GM21825 (cell line): ENCODE measurements at regions not wholly inside any gene's neighbourhood (a gene's known extent, or its start where the extent isn't known, plus 50 kb on each side); places are given as distances from the start of the nearest gene placed in this dataset.
"Not testable (repeated sequence)": the region's sequence is repeated elsewhere in the genome, so short reads cannot be mapped to it uniquely, and the experiment has no call there.

Experiments used
- ATAC-seq: cut with Tn5 transposase; IDR thresholded peaks from one replicate; pipeline ENCODE4 v1.9.1; 2021; ENCODE audit warnings: mild to moderate bottlenecking, moderate library complexity; ENCODE audit not compliant: unreplicated experiment

GRCh38 chr9:102405218-102405867 is 589.8 kb upstream of the CYLC2 start:
- no peak for ATAC-seq

DNA sequence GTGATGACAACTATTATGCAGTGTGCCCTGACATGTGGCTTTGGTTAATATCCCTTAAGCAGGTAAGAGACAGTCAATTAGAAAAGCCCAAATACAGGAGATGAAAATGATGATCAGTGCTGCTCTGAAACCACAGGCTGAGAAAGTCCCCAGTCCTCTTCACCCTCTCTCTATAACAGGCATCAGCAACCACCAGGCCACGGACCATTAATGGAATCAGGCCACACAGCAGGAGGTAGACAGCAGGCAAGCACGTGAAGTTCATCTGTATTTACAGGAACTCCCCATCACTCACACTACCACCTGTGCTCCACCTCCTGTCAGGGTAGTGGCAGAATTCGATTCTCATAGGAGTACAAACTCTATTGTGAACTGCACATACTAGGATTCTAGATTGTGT is 591.6 kb upstream of the CYLC2 start:
- no peak for ATAC-seq

DNA sequence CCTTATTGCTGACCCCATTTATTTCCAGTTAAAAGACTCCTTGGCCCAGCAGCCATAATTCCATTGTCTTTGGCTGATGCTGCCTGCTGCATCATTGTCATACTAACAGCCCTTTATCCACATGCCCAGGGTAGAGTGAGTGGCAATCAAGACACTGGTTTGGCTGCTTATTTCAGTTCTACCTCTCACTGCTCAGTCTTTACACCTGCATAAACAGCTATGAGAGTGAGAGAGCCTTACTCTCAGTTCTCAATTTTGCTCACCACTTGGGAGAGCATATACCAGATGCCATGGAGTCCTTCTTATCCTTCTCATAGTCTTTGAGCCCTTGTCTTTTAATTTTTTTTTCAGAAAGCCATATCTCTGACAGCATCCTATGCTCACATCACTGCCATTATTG is 596.9 kb upstream of the CYLC2 start:
- ATAC-seq = no peak

GRCh38 chr9:102385620-102386019 is 609.5 kb upstream of the CYLC2 start:
- not testable (repeated sequence) for ATAC-seq

DNA sequence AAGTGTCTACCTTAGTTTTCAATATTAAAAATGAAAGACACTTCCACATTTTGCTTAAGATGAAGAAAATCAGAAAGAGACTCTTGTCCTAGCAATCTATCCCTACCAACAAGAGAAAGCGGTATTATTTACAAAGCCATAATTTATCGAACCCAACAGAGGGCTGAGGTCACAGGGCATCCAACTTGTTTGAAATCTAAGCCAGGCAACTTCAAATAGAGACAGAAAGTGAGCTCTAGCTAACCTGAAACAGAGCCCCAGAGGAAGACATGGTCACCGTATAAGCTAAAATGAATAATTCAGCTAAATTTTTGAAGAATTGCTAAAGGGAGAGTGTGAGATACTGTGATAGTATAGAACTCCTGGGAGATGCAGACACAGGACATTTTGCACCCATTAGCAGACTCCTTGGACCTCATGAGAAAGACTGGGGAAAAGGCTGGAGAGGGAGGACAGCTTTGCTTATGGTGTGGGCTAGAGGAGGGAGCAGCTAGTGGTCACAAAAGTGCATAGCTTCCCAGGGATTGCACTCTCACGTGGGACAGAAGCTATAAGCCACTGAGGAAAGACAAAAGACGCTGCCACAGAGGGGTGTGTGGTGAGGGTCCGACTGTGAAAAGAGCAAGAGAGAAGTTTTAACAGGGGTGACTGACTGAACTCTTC is 624.2 kb upstream of the GRIN3A start:
- ATAC-seq = no peak

- ATAC-seq = no peak
Measured at GRCh38 chr9:102360846-102361245, 622.4 kb upstream of the GRIN3A start.

DNA sequence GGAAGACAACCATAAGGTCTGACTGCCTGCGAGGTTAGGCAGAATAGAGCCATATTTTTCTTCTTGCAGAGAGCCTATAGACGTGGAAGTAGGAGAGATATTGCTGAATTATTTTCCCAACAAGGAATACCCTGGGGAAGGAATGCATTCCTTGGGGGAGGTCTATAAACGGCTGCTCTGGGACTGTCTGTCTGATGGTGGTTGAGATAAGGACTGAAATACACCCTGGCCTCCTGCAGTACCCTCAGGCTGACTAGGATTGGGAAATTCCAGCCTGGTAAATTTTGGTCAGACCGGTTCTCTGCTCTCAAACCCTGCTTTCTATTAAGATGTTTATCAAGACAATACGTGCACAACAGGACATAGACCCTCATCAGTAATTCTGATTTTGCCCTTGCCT is 617.5 kb upstream of the GRIN3A start:
- no peak for ATAC-seq

GRCh38 chr9:102354041-102354440 is 615.6 kb upstream of the GRIN3A start:
- no peak for ATAC-seq

- ATAC-seq = not testable (repeated sequence)
Measured at GRCh38 chr9:102337471-102337870, 599.0 kb upstream of the GRIN3A start.

GRCh38 chr9:102309379-102309778 is 570.9 kb upstream of the GRIN3A start:
- no peak for ATAC-seq

DNA sequence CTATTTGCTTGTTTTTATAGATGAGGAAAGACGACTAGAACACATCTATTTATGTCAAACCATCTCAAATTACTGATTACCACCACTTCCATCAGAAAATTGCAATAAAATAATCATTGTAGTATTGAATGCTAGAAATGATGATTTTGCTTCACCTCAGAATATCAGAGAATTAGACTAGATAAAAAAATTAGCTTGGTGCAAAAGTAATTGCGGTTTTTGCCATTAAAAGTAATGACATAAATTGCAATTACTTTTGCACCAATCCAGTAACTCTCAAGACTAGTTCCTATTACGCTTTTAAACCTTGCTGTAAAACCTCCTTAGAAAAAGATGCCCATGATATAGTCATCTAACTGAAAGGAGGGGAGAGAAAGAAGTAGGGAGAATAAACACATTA is 556.7 kb upstream of the GRIN3A start:
- ATAC-seq = no peak

DNA sequence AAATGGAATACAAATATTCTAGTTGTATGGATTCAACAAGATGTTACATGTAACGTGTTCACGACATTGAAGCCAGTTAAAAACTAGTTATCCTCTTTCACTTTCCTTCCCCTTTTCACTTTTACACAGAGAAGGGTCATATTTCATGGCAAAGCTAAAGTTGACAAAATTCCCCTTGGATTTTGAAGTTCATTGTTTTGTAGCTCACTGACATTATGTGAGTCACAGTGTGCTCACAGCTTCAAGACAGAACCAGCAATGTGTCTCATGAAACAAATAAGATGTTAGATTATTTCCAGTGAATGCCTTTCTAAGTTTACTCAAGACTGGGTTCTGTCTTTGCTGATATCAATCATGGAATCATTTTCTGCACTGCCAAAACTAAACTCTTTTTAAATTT is 535.5 kb upstream of the GRIN3A start:
- ATAC-seq = no peak

DNA sequence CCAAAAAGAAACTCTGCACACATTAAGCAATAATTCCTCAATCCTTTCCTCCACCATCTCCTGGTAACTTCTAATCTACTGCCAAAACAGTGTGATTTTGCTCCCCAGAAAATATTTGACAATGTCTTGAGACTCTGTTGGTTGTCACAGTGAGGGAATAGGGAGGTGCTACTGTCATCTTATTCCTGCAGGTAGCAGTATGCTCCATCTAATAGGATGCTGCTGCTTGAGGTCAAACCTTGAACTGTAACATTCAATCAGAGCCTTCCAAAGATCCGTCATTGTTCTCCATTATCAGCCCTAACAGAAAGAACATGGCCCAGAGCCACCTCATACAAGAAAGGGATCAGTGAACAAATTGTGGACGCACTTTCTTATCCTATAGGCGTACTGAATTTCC is 514.7 kb upstream of the GRIN3A start:
- no peak for ATAC-seq

DNA sequence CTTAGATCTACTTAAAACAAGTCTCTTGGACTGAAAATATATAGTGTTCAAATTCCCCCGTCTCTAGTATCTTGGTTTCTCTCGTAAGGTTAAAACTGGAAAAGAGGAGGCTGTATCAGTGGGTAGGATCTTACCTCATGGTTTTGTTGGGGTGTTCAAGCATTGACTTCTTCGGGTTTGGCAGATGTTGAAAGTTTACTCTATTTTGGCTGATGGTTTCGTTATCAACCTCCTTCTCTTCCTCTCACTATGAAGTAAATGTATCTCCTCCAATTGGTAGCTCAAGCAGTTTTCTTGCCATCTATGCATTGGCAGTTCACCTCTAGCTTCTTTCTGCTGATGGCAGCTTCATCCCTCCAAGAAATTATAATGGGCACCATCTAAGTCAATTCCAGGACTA is 506.5 kb upstream of the GRIN3A start:
- ATAC-seq = no peak

DNA sequence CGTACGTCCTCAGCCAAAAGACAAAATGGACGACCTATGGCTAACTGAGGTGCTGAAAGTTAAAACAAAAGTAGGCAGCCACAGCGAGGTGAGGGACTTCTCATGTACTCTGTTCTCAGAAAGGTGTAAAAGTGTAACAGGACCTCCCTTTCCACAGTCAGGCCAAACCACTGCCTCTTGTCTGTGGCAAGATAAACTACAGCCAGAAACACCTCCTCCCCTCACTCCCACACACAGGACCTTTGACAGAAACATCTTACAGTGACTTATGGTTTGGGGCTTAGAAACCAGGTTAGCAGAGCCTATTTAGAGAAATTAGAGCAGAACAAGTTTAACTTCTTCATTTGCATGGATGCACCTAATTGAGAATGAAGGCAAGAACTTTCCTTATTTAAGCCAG is 499.1 kb upstream of the GRIN3A start:
- no peak for ATAC-seq

GRCh38 chr9:102237094-102237493 is 498.6 kb upstream of the GRIN3A start:
- ATAC-seq = no peak

DNA sequence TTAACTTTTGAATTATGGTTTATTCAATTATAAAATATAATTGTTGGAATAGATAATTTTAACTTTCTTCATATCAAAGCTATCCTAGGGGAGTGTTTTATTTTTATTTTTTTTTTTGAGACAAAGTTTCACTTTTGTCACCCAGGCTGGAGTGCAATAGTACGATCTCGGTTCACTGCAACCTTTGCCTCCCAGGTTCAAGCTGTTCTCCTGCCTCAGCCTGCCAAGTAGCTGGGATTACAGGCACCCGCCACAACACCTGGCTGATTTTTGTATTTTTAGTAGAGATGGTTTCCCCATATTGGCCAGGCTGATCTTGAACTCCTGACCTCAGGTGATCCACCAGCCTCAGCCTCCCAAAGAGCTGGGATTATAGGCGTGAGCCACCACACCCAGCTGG is 489.0 kb upstream of the GRIN3A start:
- ATAC-seq = not testable (repeated sequence)

- ATAC-seq = no peak
Measured at GRCh38 chr9:102225841-102226441, 487.5 kb upstream of the GRIN3A start.

GRCh38 chr9:102223320-102224136 is 485.1 kb upstream of the GRIN3A start:
- not testable (repeated sequence) for ATAC-seq

- no peak for ATAC-seq
Measured at GRCh38 chr9:102209176-102209575, 470.7 kb upstream of the GRIN3A start.

DNA sequence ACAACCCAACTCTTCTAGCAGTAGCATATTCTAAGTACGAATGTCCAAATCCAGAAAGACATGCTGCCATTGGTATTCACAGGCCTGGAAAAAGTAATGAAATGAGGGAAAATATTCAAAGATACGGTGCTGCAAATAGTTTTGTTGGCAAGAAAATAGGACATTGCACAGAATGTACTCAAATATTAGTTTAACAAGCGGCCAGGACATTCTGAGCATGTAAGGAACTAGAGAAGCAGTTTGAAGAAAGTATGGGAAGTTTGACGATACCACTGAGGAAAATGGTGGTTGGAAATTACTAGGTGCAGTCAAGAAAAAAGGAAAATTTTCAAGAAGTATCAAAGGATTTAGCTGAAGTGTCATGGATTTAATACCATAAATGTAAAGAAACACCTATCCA is 468.0 kb upstream of the GRIN3A start:
- ATAC-seq = no peak

GRCh38 chr9:102205251-102205650 is 466.8 kb upstream of the GRIN3A start:
- ATAC-seq = no peak
